AG04449 (cell line): ENCODE measurements at regions not wholly inside any gene's neighbourhood (a gene's known extent, or its start where the extent isn't known, plus 50 kb on each side); places are given as distances from the start of the nearest gene placed in this dataset.

Experiments
- CTCF ChIA-PET: fragments of 350-600 bp; formaldehyde crosslinking; extraction: SDS; loops from one replicate; lab custom pipeline; 2021; ENCODE audit warnings: antibody characterized with exemption; lab: Yijun Ruan, JAX
- POLR2A ChIA-PET: fragments of 400-600, 350-600 bp; formaldehyde crosslinking; extraction: SDS; loops from one replicate; lab custom pipeline; 2020; ENCODE audit warnings: antibody characterized with exemption, inconsistent platforms; lab: Yijun Ruan, JAX
- DNase-seq: peaks from one replicate; pipeline ENCODE4 v3.0.0-alpha.2; 2010; ENCODE audit warnings: low read depth, low spot score
- H3K4me3 ChIP-seq: 2 replicates; pipeline ENCODE4 v1.5.1; 2011; ENCODE audit warnings: low read depth, mild to moderate bottlenecking, control low read depth, low read length
- CTCF ChIP-seq: IDR thresholded peaks from one replicate; pipeline ENCODE4 v1.5.1; 2011; ENCODE audit warnings: mild to moderate bottlenecking, moderate library complexity, low read length, control low read depth, inconsistent platforms; ENCODE audit not compliant: insufficient read depth; ENCODE audit errors: missing control alignments

- TF ChIP-seq CTCF = no peak
- no peak overlapping the region for H3K4me3 ChIP-seq
These were observed 434.9 kb upstream of the GALNTL6 start for GRCh38 chr4:171378323-171378722.

GRCh38 chr4:171376724-171377123, 436.5 kb upstream of the GALNTL6 start:
- CTCF ChIA-PET = no interaction called here
- DNase-seq = no peak
- POLR2A ChIA-PET = no interaction called here
- TF ChIP-seq CTCF = no peak
- H3K4me3 ChIP-seq = no peak overlapping the region

More at GRCh38 chr4:171378323-171378722, 434.9 kb upstream of the GALNTL6 start:
- no peak for DNase-seq
- CTCF ChIA-PET = no interaction called here
- POLR2A ChIA-PET = no interaction called here

GRCh38 chr4:171353535-171353934, 459.7 kb upstream of the GALNTL6 start:
- ChIA-PET POLR2A (no interaction called here), CTCF (no interaction called here)
- no peak for TF ChIP-seq CTCF
- H3K4me3 ChIP-seq = no peak overlapping the region
- DNase-seq = no peak

GRCh38 chr4:171348090-171348489, 465.1 kb upstream of the GALNTL6 start:
- TF ChIP-seq CTCF = no peak
- CTCF ChIA-PET = no interaction called here
- no peak for DNase-seq
- H3K4me3 ChIP-seq = no peak overlapping the region
- POLR2A ChIA-PET = no interaction called here

GRCh38 chr4:171342646-171343045, 470.6 kb upstream of the GALNTL6 start:
- ChIA-PET POLR2A (no interaction called here), CTCF (no interaction called here)
- no peak for DNase-seq
- no peak for TF ChIP-seq CTCF
- H3K4me3 ChIP-seq = no peak overlapping the region

GRCh38 chr4:171340258-171340657, 472.9 kb upstream of the GALNTL6 start:
- TF ChIP-seq CTCF = no peak
- H3K4me3 ChIP-seq = no peak overlapping the region
- POLR2A ChIA-PET = no interaction called here
- CTCF ChIA-PET = no interaction called here
- DNase-seq = no peak
